ENCODE measurements at regions not wholly inside any gene's neighbourhood (a gene's known extent, or its start where the extent isn't known, plus 50 kb on each side); places are given as distances from the start of the nearest gene placed in this dataset.

GRCh38 chr5:68114378-68115040 lies 101.0 kb upstream of the PIK3R1 start:
- Histone ChIP-seq H4K20me1 (ENCODE audit: control insufficient read depth, insufficient read depth, insufficient read length) (no peaks in the 10 kb centered on the region), H3K9me3 (ENCODE audit: control insufficient read depth, low read depth, low read length) (no peaks in the 10 kb centered on the region), H2BK15ac (ENCODE audit: low read depth, low read length) (no peak overlapping the region), H2BK120ac (ENCODE audit: low read depth, low read length, poor library complexity, severe bottlenecking) (no peak overlapping the region), H3K27ac (ENCODE audit: insufficient read length, low read depth, low read length) (no peak overlapping the region), H3K4me2 (ENCODE audit: insufficient read depth, insufficient read length, low read length) (no peak overlapping the region), H4K8ac (replicated peaks; ENCODE audit: insufficient read length, low read depth, low read length) (no peak overlapping the region), H3K18ac (ENCODE audit: insufficient read length, low read depth, low read length) (no peak overlapping the region), H4K5ac (ENCODE audit: insufficient read length, low read depth, low read length) (no peak overlapping the region), H3K4ac (ENCODE audit: low read depth, low read length) (no peak overlapping the region), H3K27me3 (ENCODE audit: insufficient read depth, low read length) (no peaks in the 10 kb centered on the region), H3K79me1 (ENCODE audit: insufficient read depth, low read depth, low read length, poor library complexity, severe bottlenecking) (no peaks in the 10 kb centered on the region), H2AK5ac (ENCODE audit: insufficient read length, low read length) (no peak overlapping the region), H3K23ac (ENCODE audit: insufficient read length, low read depth, low read length) (no peak overlapping the region), H3K14ac (ENCODE audit: insufficient read depth, low read length) (no peak overlapping the region), H2BK12ac (ENCODE audit: insufficient read length, low read depth, low read length) (no peak overlapping the region), H3K9ac (ENCODE audit: extremely low read depth, insufficient read length, low read length) (no peak overlapping the region), H3K4me1 (ENCODE audit: insufficient read depth, low read length) (no peaks in the 10 kb centered on the region), H3K56ac (ENCODE audit: insufficient read length, low read depth, low read length) (no peak overlapping the region), H2BK5ac (ENCODE audit: insufficient read length, low read length) (no peak overlapping the region), H3K23me2 (ENCODE audit: insufficient read length, low read depth, low read length, poor library complexity, severe bottlenecking) (no peaks in the 10 kb centered on the region), H4K91ac (ENCODE audit: insufficient read length, low read depth, low read length) (no peak overlapping the region), H2AFZ (ENCODE audit: low read length) (no peak overlapping the region), H2BK20ac (ENCODE audit: low read depth, low read length, poor library complexity, severe bottlenecking) (no peak overlapping the region), H3K79me2 (ENCODE audit: insufficient read depth, low read length) (no peaks in the 10 kb centered on the region), H3T11ph (ENCODE audit: low read length) (no peak overlapping the region)
- no CpG with 5 or more reads among the region's 2 CpGs for WGBS (ENCODE audit: extremely low coverage, insufficient read length, low lambda C conversion rate)
- no peak for DNase-seq
- Mint-ChIP-seq H3K4me3 (no peak overlapping the region), H3K36me3 (ENCODE audit: insufficient read depth in 1 of 3, low read depth in 3 of 3) (no peaks in the 10 kb centered on the region), H3K27ac (no peak overlapping the region), H3K27me3 (ENCODE audit: low read depth) (no peaks in the 10 kb centered on the region), H3K9me3 (no peaks in the 10 kb centered on the region; a peak in 2 of 5 replicates), H3K4me1 (peaks cover 0 to 3% of the 10 kb centered on the region in 2 experiments; a peak in 1 of 4 replicates)
- TF ChIP-seq, protein P1, sequence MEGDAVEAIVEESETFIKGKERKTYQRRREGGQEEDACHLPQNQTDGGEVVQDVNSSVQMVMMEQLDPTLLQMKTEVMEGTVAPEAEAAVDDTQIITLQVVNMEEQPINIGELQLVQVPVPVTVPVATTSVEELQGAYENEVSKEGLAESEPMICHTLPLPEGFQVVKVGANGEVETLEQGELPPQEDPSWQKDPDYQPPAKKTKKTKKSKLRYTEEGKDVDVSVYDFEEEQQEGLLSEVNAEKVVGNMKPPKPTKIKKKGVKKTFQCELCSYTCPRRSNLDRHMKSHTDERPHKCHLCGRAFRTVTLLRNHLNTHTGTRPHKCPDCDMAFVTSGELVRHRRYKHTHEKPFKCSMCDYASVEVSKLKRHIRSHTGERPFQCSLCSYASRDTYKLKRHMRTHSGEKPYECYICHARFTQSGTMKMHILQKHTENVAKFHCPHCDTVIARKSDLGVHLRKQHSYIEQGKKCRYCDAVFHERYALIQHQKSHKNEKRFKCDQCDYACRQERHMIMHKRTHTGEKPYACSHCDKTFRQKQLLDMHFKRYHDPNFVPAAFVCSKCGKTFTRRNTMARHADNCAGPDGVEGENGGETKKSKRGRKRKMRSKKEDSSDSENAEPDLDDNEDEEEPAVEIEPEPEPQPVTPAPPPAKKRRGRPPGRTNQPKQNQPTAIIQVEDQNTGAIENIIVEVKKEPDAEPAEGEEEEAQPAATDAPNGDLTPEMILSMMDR (conservative IDR thresholded peaks at IDR 0.05) = no peak
